Body of pancreas (tissue), 4 donors: ENCODE measurements at regions not wholly inside any gene's neighbourhood (a gene's known extent, or its start where the extent isn't known, plus 50 kb on each side); places are given as distances from the start of the nearest gene placed in this dataset.
"Not testable (repeated sequence)": the region's sequence is repeated elsewhere in the genome, so short reads cannot be mapped to it uniquely, and the experiment has no call there.

Experiments used
- ATAC-seq: fragments of 150-250 bp; one replicate; pipeline ENCODE4 v1.9.1; 2016
- DNase-seq, 4 donors: peaks; one replicate each; pipeline ENCODE4 v3.0.0-alpha.2; 2019
- H3K27ac ChIP-seq, 4 donors: fragments of 200-600 bp; sonication (generic); 1 replicate in 3 of 4; 2 replicates in 1 of 4; pipeline versions ENCODE4 v1.5.1 to v1.6.1; 2016 to 2019; ENCODE audit warnings: mild to moderate bottlenecking in 1 of 4, mixed read lengths in 1 of 4, moderate library complexity in 1 of 4
- H3K27me3 ChIP-seq, 2 donors: fragments of 200-600 bp; sonication (generic); one replicate each; pipeline ENCODE4 v1.6.0; 2016; ENCODE audit warnings: mild to moderate bottlenecking in 1 of 2
- H3K36me3 ChIP-seq, 2 donors: fragments of 200-600 bp; sonication (generic); replicated peaks in 1 of 2; 2 replicates each; pipeline ENCODE4 v1.5.1; 2016; ENCODE audit warnings: low read depth in 2 of 2; ENCODE audit not compliant: insufficient read depth in 1 of 2
- H3K4me1 ChIP-seq: fragments of 200-600 bp; sonication (generic); one replicate; pipeline ENCODE4 v1.6.0; 2016
- H3K4me3 ChIP-seq, 2 donors: fragments of 200-600 bp; sonication (generic); 1 replicate in 1 of 2; 2 replicates in 1 of 2; pipeline ENCODE4 v1.5.1; 2016 to 2019
- H3K9me3 ChIP-seq, 3 donors: fragments of 200-600 bp; sonication (generic); 1 replicate in 2 of 3; 2 replicates in 1 of 3; pipeline ENCODE4 v1.5.1; 2016
- POLR2A ChIP-seq, 3 donors: fragments of 450-650 bp; IDR thresholded peaks; one replicate each; pipeline ENCODE4 v1.6.1; 2016; ENCODE audit warnings: antibody characterized with exemption in 3 of 3, mild to moderate bottlenecking in 2 of 3
- WGBS, 2 donors: methylation state at CpG; one replicate each; pipeline ENCODE4 v1.1.5; 2017; 5-methylcytosine and 5-hydroxymethylcytosine counted together
- intact Hi-C: fragments of 100-400 bp; cut with DNase I; formaldehyde crosslinking; loops from one replicate; pipeline ENCODE4 v1.15.1; 2023
- TF ChIP-seq, protein P1 (sequence below), 7 experiments: fragments of 450-650 bp in 4 of 7; fragments of 200-600 bp in 3 of 7; sonication (generic) in 3 of 7; IDR thresholded peaks; one replicate each; pipeline ENCODE4 v1.5.1; 2016 to 2019; ENCODE audit warnings: antibody characterized with exemption in 7 of 7

DNA sequence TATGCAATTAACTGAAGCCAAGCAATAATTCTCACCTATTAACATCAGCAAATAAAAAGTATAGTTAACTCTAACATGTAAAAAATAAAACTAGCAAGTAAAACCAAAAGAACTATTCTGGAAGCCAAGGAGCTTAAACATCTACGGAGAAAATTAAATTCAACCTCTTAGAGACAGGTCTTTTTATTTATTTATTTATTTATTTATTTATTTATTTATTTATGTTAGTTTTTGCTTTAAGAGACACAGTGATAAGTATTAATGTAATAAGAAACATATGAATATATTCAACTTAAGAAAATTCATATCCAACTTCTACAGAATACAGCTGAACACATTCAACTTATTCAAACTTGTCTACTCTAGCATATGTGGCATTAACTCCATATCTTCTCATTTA lies 472.1 kb upstream of the IZUMO3 start:
- Histone ChIP-seq H3K36me3 (no peaks in the 10 kb centered on the region), H3K9me3 (no peaks in the 10 kb centered on the region), H3K4me1 (no peaks in the 10 kb centered on the region), H3K4me3 (no peak overlapping the region), H3K27me3 (no peaks in the 10 kb centered on the region), H3K27ac (no peak overlapping the region)
- 76 to 86% methylated on average over 1 of the region's 1 CpG for WGBS, 2 donors
- ATAC-seq (no peak), DNase-seq (no peak)
- TF ChIP-seq, protein P1, sequence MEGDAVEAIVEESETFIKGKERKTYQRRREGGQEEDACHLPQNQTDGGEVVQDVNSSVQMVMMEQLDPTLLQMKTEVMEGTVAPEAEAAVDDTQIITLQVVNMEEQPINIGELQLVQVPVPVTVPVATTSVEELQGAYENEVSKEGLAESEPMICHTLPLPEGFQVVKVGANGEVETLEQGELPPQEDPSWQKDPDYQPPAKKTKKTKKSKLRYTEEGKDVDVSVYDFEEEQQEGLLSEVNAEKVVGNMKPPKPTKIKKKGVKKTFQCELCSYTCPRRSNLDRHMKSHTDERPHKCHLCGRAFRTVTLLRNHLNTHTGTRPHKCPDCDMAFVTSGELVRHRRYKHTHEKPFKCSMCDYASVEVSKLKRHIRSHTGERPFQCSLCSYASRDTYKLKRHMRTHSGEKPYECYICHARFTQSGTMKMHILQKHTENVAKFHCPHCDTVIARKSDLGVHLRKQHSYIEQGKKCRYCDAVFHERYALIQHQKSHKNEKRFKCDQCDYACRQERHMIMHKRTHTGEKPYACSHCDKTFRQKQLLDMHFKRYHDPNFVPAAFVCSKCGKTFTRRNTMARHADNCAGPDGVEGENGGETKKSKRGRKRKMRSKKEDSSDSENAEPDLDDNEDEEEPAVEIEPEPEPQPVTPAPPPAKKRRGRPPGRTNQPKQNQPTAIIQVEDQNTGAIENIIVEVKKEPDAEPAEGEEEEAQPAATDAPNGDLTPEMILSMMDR (IDR thresholded peaks at IDR 0.05): no peak
- TF ChIP-seq POLR2A (IDR thresholded peaks at IDR 0.05): no peak
- intact Hi-C loops: no loop called here

DNA sequence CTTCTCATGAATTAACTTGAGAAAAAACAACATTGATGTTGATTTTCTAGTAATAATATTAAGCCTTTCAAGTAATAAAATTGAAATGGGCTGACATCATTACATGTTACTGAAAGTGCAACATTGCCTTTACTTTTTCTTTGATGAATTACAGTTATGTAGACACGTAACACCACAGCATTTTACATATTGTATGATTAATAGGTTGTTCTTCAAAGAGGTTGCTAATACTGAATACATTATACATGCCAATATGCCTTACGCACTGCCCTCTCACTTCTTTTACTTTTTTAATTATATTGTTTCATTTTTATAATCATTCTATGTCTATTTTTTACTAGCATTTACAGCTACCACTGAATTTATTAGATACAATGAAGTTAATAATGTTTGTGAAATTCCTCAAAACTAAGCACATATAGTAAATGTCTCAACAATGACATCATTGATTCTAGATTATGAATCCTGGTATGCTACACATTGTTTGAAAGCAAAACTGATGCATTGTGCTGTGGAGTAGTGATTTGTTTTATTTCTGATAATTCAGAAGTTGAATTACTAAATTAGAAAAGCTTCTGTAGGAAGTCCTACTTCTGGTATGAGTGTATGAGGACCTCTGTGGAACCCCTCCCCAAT lies 464.4 kb upstream of the IZUMO3 start:
- Histone ChIP-seq H3K4me3 (no peak overlapping the region), H3K9me3 (no peaks in the 10 kb centered on the region), H3K27me3 (no peaks in the 10 kb centered on the region), H3K27ac (no peak overlapping the region), H3K36me3 (no peaks in the 10 kb centered on the region), H3K4me1 (no peaks in the 10 kb centered on the region)
- ATAC-seq (no peak), DNase-seq (no peak)
- no peak for TF ChIP-seq POLR2A (IDR thresholded peaks at IDR 0.05)
- TF ChIP-seq, protein P1 (IDR thresholded peaks at IDR 0.05): no peak
- WGBS, 2 donors: 56% methylated on average over 2 of the region's 2 CpGs
- intact Hi-C loops: no loop called here

DNA sequence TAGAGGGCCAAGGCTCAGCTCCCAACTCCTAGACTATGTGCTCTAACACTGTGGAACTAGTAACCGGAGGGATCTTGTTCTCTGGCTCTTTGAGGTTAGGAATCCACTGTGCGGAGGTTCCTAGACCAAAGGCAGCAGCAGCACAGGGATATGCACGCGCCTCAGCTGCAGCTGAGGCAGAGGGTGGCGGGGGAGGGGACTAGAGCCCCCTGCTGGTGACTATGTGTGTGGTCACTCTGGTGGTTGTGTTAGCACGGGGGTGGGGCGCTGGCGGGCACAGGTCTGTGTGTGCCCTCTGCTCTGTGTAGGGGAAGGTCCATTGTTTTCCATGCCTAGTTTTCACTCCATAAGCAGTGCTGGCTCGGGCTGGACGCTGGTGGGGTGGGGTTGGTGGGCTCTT lies 458.0 kb upstream of the IZUMO3 start:
- Histone ChIP-seq H3K9me3 (no peaks in the 10 kb centered on the region), H3K27me3 (no peaks in the 10 kb centered on the region), H3K36me3 (no peaks in the 10 kb centered on the region), H3K27ac (no peak overlapping the region), H3K4me3 (no peak overlapping the region), H3K4me1 (no peaks in the 10 kb centered on the region)
- no peak for ATAC-seq
- intact Hi-C loops: no loop called here
- TF ChIP-seq, protein P1 (IDR thresholded peaks at IDR 0.05): no peak
- TF ChIP-seq POLR2A (IDR thresholded peaks at IDR 0.05): no peak
- DNase-seq: no peak
- 39 to 55% methylated on average over 9 to 10 of the region's 10 CpGs for WGBS, 2 donors

DNA sequence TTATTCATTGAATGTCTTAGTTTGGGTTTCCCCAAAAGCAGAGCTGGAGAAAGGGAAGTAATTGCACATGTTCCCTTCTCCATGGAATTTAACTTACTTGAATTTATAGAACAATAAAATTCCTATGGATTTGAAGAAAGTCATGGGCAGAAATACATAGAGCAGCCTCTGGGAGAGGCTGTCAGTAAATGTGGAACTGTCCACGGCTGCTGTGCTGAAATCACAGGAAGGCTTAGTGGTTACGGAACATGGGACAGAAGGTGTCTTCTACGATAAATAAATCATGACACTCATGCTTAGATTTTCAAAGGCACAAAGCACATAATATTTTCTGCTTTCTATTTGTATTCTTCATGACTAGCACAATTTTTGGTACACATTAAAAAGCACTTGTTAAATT lies 440.6 kb upstream of the IZUMO3 start:
- Histone ChIP-seq H3K27me3 (no peaks in the 10 kb centered on the region), H3K9me3 (no peaks in the 10 kb centered on the region), H3K27ac (no peak overlapping the region), H3K36me3 (no peaks in the 10 kb centered on the region), H3K4me1 (no peaks in the 10 kb centered on the region), H3K4me3 (no peak overlapping the region)
- DNase-seq (no peak), ATAC-seq (no peak)
- intact Hi-C loops: no loop called here
- TF ChIP-seq, protein P1 (IDR thresholded peaks at IDR 0.05): no peak
- no peak for TF ChIP-seq POLR2A (IDR thresholded peaks at IDR 0.05)
- WGBS, 2 donors: 40 to 52% methylated on average over 3 of the region's 3 CpGs

DNA sequence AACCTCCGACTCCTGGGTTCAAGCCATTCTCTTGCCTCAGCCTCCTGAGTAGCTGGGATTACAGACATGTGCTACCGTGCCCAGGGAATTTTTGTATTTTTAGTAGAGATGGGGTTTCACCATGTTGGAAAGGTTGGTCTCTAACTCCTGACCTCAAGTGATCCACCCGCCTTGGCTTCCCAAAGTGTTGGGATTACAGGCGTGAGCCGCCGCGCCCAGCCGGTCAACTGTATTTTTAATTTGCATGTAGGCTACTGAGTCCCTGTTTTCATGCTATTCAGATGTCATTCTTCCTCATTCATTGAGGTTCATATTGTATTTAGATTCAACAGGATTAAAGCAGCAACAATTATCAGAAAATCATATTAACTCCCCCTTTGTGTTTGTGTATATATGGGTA lies 425.1 kb upstream of the IZUMO3 start:
- H3K36me3 ChIP-seq: not testable (repeated sequence)
- 88% methylated on average over 8 of the region's 8 CpGs for WGBS, 2 donors

More for the DNA sequence above, 425.1 kb upstream of the IZUMO3 start:
- H3K4me1 ChIP-seq, H3K27me3 ChIP-seq, H3K27ac ChIP-seq, ATAC-seq, H3K9me3 ChIP-seq, intact Hi-C loops, DNase-seq, H3K4me3 ChIP-seq: not testable (repeated sequence)
